ENCODE measurements at regions not wholly inside any gene's neighbourhood (a gene's known extent, or its start where the extent isn't known, plus 50 kb on each side); places are given as distances from the start of the nearest gene placed in this dataset.

DNA sequence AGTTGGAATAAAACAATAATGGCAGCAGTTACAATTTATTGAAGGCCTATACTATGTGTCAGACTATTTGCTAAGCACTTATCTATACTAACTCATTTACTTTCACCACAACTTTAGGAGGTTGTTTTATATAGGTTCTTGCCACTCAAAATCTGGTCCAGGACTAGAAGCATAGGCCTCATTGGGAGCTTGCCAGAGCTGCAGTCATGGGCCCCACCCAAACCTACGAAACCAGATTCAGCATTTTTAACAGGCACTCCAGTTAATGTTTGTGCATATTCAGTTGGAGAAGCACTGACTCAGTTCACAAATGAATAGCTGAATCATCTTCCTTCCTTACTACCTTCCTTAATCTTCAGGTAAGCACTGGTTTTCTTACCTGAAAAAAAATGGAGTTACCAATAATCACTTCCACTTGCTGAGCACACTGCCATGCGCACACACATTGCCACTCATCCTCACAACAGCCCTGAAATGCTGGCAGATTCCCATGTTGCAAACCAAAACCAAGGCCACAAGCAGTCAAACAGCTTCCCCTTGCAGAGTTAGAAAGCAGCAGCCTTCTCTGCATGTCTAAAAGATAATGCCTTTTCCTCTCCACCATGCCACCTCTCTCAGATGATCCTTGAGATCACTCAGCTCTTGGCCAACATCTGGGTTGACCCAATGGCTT, 122.4 kb downstream of the SLC16A9 start:
- Mint-ChIP-seq H3K4me1 (no peaks in the 10 kb centered on the region), H3K36me3 (ENCODE audit: low read depth) (no peaks in the 10 kb centered on the region), H3K9me3 (no peaks in the 10 kb centered on the region), H3K27ac (ENCODE audit: unreplicated experiment) (no peak overlapping the region), H3K27me3 (ENCODE audit: low read depth) (no peaks in the 10 kb centered on the region), H3K4me3 (no peak overlapping the region)
- TF ChIP-seq, protein P1, sequence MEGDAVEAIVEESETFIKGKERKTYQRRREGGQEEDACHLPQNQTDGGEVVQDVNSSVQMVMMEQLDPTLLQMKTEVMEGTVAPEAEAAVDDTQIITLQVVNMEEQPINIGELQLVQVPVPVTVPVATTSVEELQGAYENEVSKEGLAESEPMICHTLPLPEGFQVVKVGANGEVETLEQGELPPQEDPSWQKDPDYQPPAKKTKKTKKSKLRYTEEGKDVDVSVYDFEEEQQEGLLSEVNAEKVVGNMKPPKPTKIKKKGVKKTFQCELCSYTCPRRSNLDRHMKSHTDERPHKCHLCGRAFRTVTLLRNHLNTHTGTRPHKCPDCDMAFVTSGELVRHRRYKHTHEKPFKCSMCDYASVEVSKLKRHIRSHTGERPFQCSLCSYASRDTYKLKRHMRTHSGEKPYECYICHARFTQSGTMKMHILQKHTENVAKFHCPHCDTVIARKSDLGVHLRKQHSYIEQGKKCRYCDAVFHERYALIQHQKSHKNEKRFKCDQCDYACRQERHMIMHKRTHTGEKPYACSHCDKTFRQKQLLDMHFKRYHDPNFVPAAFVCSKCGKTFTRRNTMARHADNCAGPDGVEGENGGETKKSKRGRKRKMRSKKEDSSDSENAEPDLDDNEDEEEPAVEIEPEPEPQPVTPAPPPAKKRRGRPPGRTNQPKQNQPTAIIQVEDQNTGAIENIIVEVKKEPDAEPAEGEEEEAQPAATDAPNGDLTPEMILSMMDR (conservative IDR thresholded peaks at IDR 0.05), result no peak
- no peak for DNase-seq (ENCODE audit: low read depth, low spot score)

DNA sequence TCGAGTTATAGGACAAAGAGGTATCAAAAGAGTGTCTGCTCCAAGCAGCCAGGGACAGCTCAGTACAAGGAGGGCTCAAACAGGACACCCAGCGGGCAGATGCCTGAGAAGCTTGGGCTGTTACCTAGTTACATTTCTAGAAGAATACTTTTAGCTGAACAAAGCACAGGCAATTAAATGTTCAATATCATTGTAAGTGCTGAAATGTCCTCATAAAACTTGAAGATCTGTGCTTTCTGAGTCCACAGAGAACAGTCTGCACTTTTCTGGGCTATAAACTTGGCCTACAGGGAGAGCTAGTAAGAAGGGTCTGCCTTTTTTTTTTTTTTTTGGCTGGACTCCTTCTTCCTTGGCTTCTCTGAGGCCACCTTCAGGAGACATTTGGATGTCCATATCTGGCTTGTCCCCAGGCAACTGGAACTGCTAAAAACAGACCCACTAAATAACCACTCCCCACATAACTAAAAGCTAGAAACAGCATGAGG, 123.2 kb downstream of the SLC16A9 start:
- H3K27me3 Mint-ChIP-seq (ENCODE audit: low read depth), result no peaks in the 10 kb centered on the region

DNA sequence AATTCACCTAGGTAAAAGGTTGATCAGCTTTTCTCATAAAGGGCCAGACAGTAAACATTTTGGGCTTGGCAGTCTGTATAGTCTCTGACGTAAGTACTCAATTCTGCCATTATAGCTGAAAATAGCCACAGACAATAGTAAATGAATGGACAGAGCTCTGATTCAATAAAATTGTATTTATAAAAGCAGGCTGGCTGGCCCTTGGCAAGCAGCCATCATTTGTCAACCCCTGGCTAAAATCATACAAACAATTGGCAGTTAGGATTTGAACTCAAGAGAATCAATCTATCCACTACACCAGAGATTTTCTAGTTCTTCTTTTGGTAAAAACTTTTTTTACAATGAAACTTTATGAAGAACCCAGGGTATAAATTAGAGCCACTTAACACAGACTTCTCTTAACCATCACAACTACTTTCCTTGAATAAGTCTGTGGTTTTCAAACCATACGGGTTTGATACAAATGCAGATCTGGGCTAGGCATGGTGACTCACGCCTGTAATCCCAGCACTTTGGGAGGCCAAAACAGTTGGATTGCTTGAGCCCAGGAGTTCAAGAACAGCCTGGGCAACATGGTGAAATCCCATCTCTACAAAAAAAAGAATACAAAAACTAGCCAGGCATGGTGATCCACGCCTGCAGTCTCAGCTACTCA, 124.5 kb downstream of the SLC16A9 start:
- Mint-ChIP-seq H3K4me3 (no peak overlapping the region), H3K9me3 (no peaks in the 10 kb centered on the region)

More for the DNA sequence above, 123.2 kb downstream of the SLC16A9 start:
- TF ChIP-seq, protein P1 (conservative IDR thresholded peaks at IDR 0.05), result no peak
- Mint-ChIP-seq H3K4me1 (no peaks in the 10 kb centered on the region), H3K36me3 (ENCODE audit: low read depth) (no peaks in the 10 kb centered on the region), H3K4me3 (no peak overlapping the region), H3K9me3 (no peaks in the 10 kb centered on the region), H3K27ac (ENCODE audit: unreplicated experiment) (peak overlapping the region; percentile 29)
- no peak for DNase-seq (ENCODE audit: low read depth, low spot score)

DNA sequence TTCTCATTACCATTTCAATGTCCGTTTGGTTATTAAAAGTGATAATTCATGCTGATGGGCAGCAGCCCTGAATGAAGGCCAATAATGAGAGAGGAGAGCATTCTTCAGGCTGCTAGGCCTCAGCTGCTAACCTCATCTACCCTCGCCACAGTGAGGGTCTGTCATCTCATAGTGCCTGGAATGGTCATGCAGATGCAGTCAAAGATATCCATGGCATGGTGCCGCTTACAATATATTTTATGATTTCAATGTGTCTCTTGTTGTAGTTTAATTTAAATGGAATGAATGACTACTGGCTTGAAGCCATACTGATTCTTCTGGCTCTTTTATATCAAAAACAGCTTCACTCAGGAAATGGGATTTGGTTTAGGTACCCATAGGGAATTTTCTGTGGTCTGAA, 126.9 kb downstream of the SLC16A9 start:
- Mint-ChIP-seq H3K4me3 (no peak overlapping the region), H3K36me3 (ENCODE audit: low read depth) (no peaks in the 10 kb centered on the region), H3K27me3 (ENCODE audit: low read depth) (no peaks in the 10 kb centered on the region), H3K4me1 (no peaks in the 10 kb centered on the region), H3K9me3 (no peaks in the 10 kb centered on the region), H3K27ac (ENCODE audit: unreplicated experiment) (no peak overlapping the region)
- no peak for DNase-seq (ENCODE audit: low read depth, low spot score)
- TF ChIP-seq, protein P1 (conservative IDR thresholded peaks at IDR 0.05), result no peak

More for the DNA sequence above, 124.5 kb downstream of the SLC16A9 start:
- no peak overlapping the region for H3K27ac Mint-ChIP-seq (ENCODE audit: unreplicated experiment)
- H3K4me1 Mint-ChIP-seq, result no peaks in the 10 kb centered on the region
- no peak for DNase-seq (ENCODE audit: low read depth, low spot score)
- TF ChIP-seq, protein P1 (conservative IDR thresholded peaks at IDR 0.05), result no peak
- H3K27me3 Mint-ChIP-seq (ENCODE audit: low read depth), result no peaks in the 10 kb centered on the region
- no peaks in the 10 kb centered on the region for H3K36me3 Mint-ChIP-seq (ENCODE audit: low read depth)

DNA sequence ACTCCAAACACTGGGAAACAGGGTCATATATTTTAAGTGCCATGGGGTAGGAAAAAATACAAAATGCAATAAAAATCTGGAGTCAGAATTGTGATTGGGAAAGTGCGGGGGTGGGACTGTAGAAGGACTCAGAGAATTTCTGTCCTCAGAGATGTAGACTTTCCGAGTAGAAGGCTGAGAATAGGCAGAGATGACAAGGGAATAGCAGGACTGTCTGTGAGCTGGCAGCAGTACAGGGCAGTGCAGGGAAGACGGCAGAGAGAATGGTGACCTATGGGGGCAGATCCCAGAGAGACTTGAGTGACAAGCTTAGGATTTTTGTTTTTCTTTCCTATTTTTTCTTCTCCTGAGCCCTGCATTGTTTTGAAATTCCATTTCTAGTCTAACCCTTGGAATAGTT, 127.6 kb downstream of the SLC16A9 start:
- H3K9me3 Mint-ChIP-seq, result no peaks in the 10 kb centered on the region
- no peak for DNase-seq (ENCODE audit: low read depth, low spot score)
- H3K36me3 Mint-ChIP-seq (ENCODE audit: low read depth), result no peaks in the 10 kb centered on the region
- no peaks in the 10 kb centered on the region for H3K27me3 Mint-ChIP-seq (ENCODE audit: low read depth)
- TF ChIP-seq, protein P1 (conservative IDR thresholded peaks at IDR 0.05), result no peak
- no peak overlapping the region for H3K4me3 Mint-ChIP-seq
- no peaks in the 10 kb centered on the region for H3K4me1 Mint-ChIP-seq
- H3K27ac Mint-ChIP-seq (ENCODE audit: unreplicated experiment), result no peak overlapping the region

Data from neural crest cell (in vitro differentiated cells).